Mesenchymal stem cell (in vitro differentiated cells and primary cell): ENCODE measurements at regions not wholly inside any gene's neighbourhood (a gene's known extent, or its start where the extent isn't known, plus 50 kb on each side); places are given as distances from the start of the nearest gene placed in this dataset.

Experiments used
- DNase-seq: peaks from one replicate; pipeline ENCODE4 v3.0.0-alpha.2; 2013
- H2AFZ ChIP-seq: one replicate; pipeline ENCODE4 v1.6.1; 2013; ENCODE audit warnings: low read depth, mild to moderate bottlenecking, control low read depth, inconsistent platforms, low read length, moderate library complexity
- H2AK5ac ChIP-seq: 2 replicates; pipeline ENCODE4 v1.6.1; 2013; ENCODE audit warnings: low read length, moderate library complexity, mild to moderate bottlenecking, inconsistent platforms; ENCODE audit not compliant: severe bottlenecking
- H2BK120ac ChIP-seq: one replicate; pipeline ENCODE4 v1.6.1; 2013; ENCODE audit warnings: low read depth, mild to moderate bottlenecking, inconsistent platforms, low read length, moderate library complexity
- H2BK12ac ChIP-seq, 2 experiments: one replicate each; pipeline ENCODE4 v1.6.1; 2013; ENCODE audit warnings: inconsistent platforms in 2 of 2, low read length in 2 of 2, mild to moderate bottlenecking in 2 of 2, moderate library complexity in 2 of 2, control low read depth in 1 of 2
- H2BK15ac ChIP-seq: one replicate; pipeline ENCODE4 v1.6.1; 2013; ENCODE audit warnings: mild to moderate bottlenecking, low read depth, inconsistent platforms; ENCODE audit not compliant: poor library complexity, severe bottlenecking
- H2BK5ac ChIP-seq: 2 replicates; pipeline ENCODE4 v1.6.1; 2013; ENCODE audit warnings: low read depth, mild to moderate bottlenecking, low read length, control low read depth, inconsistent platforms; ENCODE audit not compliant: poor library complexity, severe bottlenecking
- H3K14ac ChIP-seq, 2 experiments: one replicate each; pipeline ENCODE4 v1.6.1; 2013; ENCODE audit warnings: inconsistent platforms in 2 of 2, low read length in 2 of 2, control low read depth in 1 of 2, mild to moderate bottlenecking in 1 of 2, moderate library complexity in 1 of 2
- H3K18ac ChIP-seq, 2 experiments: one replicate each; pipeline ENCODE4 v1.6.1; 2013; ENCODE audit warnings: inconsistent platforms in 2 of 2, low read length in 2 of 2, control low read depth in 1 of 2, low read depth in 1 of 2, mild to moderate bottlenecking in 1 of 2
- H3K23ac ChIP-seq, 2 experiments: one replicate each; pipeline ENCODE4 v1.6.1; 2013; ENCODE audit warnings: inconsistent platforms in 2 of 2, low read length in 2 of 2, mild to moderate bottlenecking in 2 of 2, moderate library complexity in 2 of 2, control low read depth in 1 of 2
- H3K27ac ChIP-seq: 2 replicates; pipeline ENCODE4 v1.5.1; 2013; ENCODE audit warnings: mild to moderate bottlenecking, moderate library complexity, low read length, control low read depth, inconsistent platforms; ENCODE audit not compliant: poor library complexity, severe bottlenecking
- H3K27me3 ChIP-seq, 2 experiments: 2 replicates each; pipeline versions ENCODE4 v1.6.1 to v1.7.0; 2013; ENCODE audit warnings: low read length in 2 of 2, mild to moderate bottlenecking in 2 of 2, moderate library complexity in 2 of 2, control low read depth in 1 of 2, inconsistent platforms in 1 of 2; ENCODE audit not compliant: control insufficient read depth in 1 of 2, insufficient read depth in 1 of 2
- H3K36me3 ChIP-seq, 2 experiments: 2 replicates each; pipeline versions ENCODE4 v1.6.1 to v1.7.0; 2013; ENCODE audit warnings: low read length in 2 of 2, control low read depth in 1 of 2, inconsistent platforms in 1 of 2, low read depth in 1 of 2, mild to moderate bottlenecking in 1 of 2; ENCODE audit not compliant: insufficient read depth in 2 of 2, control insufficient read depth in 1 of 2
- H3K4ac ChIP-seq, 2 experiments: one replicate each; pipeline ENCODE4 v1.6.1; 2013; ENCODE audit warnings: inconsistent platforms in 2 of 2, low read length in 2 of 2, mild to moderate bottlenecking in 2 of 2, moderate library complexity in 2 of 2, control low read depth in 1 of 2, low read depth in 1 of 2
- H3K4me1 ChIP-seq: 2 replicates; pipeline ENCODE4 v1.6.1; 2013; ENCODE audit warnings: low read depth, low read length, control low read depth; ENCODE audit not compliant: control insufficient read depth, insufficient read depth
- H3K4me2 ChIP-seq: 2 replicates; pipeline ENCODE4 v1.6.1; 2013; ENCODE audit warnings: low read length, mild to moderate bottlenecking, inconsistent platforms; ENCODE audit not compliant: poor library complexity, severe bottlenecking
- H3K4me3 ChIP-seq, 2 experiments: 2 replicates each; pipeline versions ENCODE4 v1.5.1 to v1.7.0; 2013; ENCODE audit warnings: low read length in 2 of 2, mild to moderate bottlenecking in 2 of 2, control low read depth in 1 of 2, low read depth in 1 of 2; ENCODE audit not compliant: insufficient read depth in 1 of 2
- H3K79me1 ChIP-seq: replicated peaks from 2 replicates; pipeline ENCODE4 v1.6.1; 2013; ENCODE audit warnings: mild to moderate bottlenecking, control low read depth, low read length, inconsistent platforms; ENCODE audit not compliant: poor library complexity, severe bottlenecking
- H3K9ac ChIP-seq: 2 replicates; pipeline ENCODE4 v1.7.0; 2013; ENCODE audit warnings: mild to moderate bottlenecking, low read length, moderate library complexity
- H3K9me3 ChIP-seq: 2 replicates; pipeline ENCODE4 v1.7.0; 2013; ENCODE audit warnings: mild to moderate bottlenecking, low read length; ENCODE audit not compliant: control insufficient read depth
- H4K8ac ChIP-seq: one replicate; pipeline ENCODE4 v1.6.1; 2013; ENCODE audit warnings: inconsistent platforms, mild to moderate bottlenecking, low read length, moderate library complexity
- H4K91ac ChIP-seq: one replicate; pipeline ENCODE4 v1.6.1; 2013; ENCODE audit warnings: mild to moderate bottlenecking, low read length, inconsistent platforms
- WGBS: methylation state at CpG from one replicate; pipeline ENCODE4 v1.1.7; 2013; ENCODE audit warnings: mixed read lengths; 5-methylcytosine and 5-hydroxymethylcytosine counted together

GRCh38 chr6:90719321-90720195 lies 132.7 kb upstream of the MAP3K7 start:
- Histone ChIP-seq H3K9ac (no peak overlapping the region), H3K4me2 (no peak overlapping the region), H2BK15ac (no peak overlapping the region), H3K23ac (no peak overlapping the region), H3K36me3 (no peaks in the 10 kb centered on the region), H4K8ac (no peak overlapping the region), H3K4ac (no peak overlapping the region), H3K27ac (no peak overlapping the region), H3K27me3 (no peaks in the 10 kb centered on the region), H2BK120ac (no peak overlapping the region), H3K79me1 (no peaks in the 10 kb centered on the region), H3K18ac (no peak overlapping the region), H3K14ac (no peak overlapping the region), H4K91ac (no peak overlapping the region), H2BK12ac (no peak overlapping the region), H2BK5ac (no peak overlapping the region), H3K9me3 (no peaks in the 10 kb centered on the region), H2AK5ac (no peak overlapping the region), H2AFZ (no peak overlapping the region), H3K4me3 (no peak overlapping the region), H3K4me1 (no peaks in the 10 kb centered on the region)
- WGBS: 89% methylated on average over 3 of the region's 3 CpGs
- DNase-seq: no peak

- Histone ChIP-seq H3K4me1 (no peaks in the 10 kb centered on the region), H4K91ac (no peak overlapping the region), H3K18ac (no peak overlapping the region), H3K9ac (no peak overlapping the region), H2AK5ac (no peak overlapping the region), H2AFZ (no peak overlapping the region), H2BK12ac (no peak overlapping the region), H3K79me1 (no peaks in the 10 kb centered on the region), H3K4me2 (no peak overlapping the region), H3K14ac (no peak overlapping the region), H3K36me3 (no peaks in the 10 kb centered on the region), H4K8ac (no peak overlapping the region), H3K27me3 (no peaks in the 10 kb centered on the region), H2BK5ac (no peak overlapping the region), H3K9me3 (no peaks in the 10 kb centered on the region), H3K23ac (no peak overlapping the region), H3K4ac (no peak overlapping the region), H2BK120ac (no peak overlapping the region), H3K27ac (no peak overlapping the region), H3K4me3 (no peak overlapping the region), H2BK15ac (no peak overlapping the region)
- no peak for DNase-seq
- 92% methylated on average over 1 of the region's 1 CpG for WGBS
Observed at GRCh38 chr6:90716376-90716775, 129.5 kb upstream of the MAP3K7 start.

GRCh38 chr6:90715093-90715655 lies 128.3 kb upstream of the MAP3K7 start:
- no peak overlapping the region for H3K14ac ChIP-seq
- H3K4ac ChIP-seq: no peak overlapping the region
- H3K4me3 ChIP-seq: no peak overlapping the region
- H3K23ac ChIP-seq: no peak overlapping the region
- no peak overlapping the region for H2BK15ac ChIP-seq
- no peaks in the 10 kb centered on the region for H3K9me3 ChIP-seq
- H4K8ac ChIP-seq: no peak overlapping the region
- H3K4me1 ChIP-seq: no peaks in the 10 kb centered on the region
- H3K9ac ChIP-seq: no peak overlapping the region
- no peak overlapping the region for H2BK12ac ChIP-seq
- WGBS: 85% methylated on average over 6 of the region's 13 CpGs
- H3K27me3 ChIP-seq: no peaks in the 10 kb centered on the region
- no peak for DNase-seq
- no peaks in the 10 kb centered on the region for H3K36me3 ChIP-seq
- no peak overlapping the region for H3K27ac ChIP-seq
- H2AK5ac ChIP-seq: no peak overlapping the region
- no peak overlapping the region for H2BK120ac ChIP-seq
- H2BK5ac ChIP-seq: no peak overlapping the region
- no peak overlapping the region for H2AFZ ChIP-seq
- no peaks in the 10 kb centered on the region for H3K79me1 ChIP-seq
- H4K91ac ChIP-seq: no peak overlapping the region
- H3K18ac ChIP-seq: no peak overlapping the region
- H3K4me2 ChIP-seq: no peak overlapping the region

- H2BK5ac ChIP-seq: no peak overlapping the region
- no peak overlapping the region for H3K23ac ChIP-seq
- no peak overlapping the region for H3K9ac ChIP-seq
- no peak overlapping the region for H2BK15ac ChIP-seq
- no peak overlapping the region for H3K18ac ChIP-seq
- no peak overlapping the region for H3K4me3 ChIP-seq
- no peak overlapping the region for H2BK120ac ChIP-seq
- no peak for DNase-seq
- H2BK12ac ChIP-seq: no peak overlapping the region
- H2AK5ac ChIP-seq: no peak overlapping the region
- no peaks in the 10 kb centered on the region for H3K4me1 ChIP-seq
- no peak overlapping the region for H3K27ac ChIP-seq
- H4K91ac ChIP-seq: no peak overlapping the region
- no peak overlapping the region for H3K4ac ChIP-seq
- H3K4me2 ChIP-seq: no peak overlapping the region
- no peak overlapping the region for H4K8ac ChIP-seq
- H3K9me3 ChIP-seq: no peaks in the 10 kb centered on the region
- H3K79me1 ChIP-seq: no peaks in the 10 kb centered on the region
- H2AFZ ChIP-seq: no peak overlapping the region
- H3K14ac ChIP-seq: no peak overlapping the region
- H3K27me3 ChIP-seq: no peaks in the 10 kb centered on the region
- H3K36me3 ChIP-seq: no peaks in the 10 kb centered on the region
Observed at GRCh38 chr6:90714319-90714718, 127.4 kb upstream of the MAP3K7 start.
